ENCODE measurements at regions not wholly inside any gene's neighbourhood (a gene's known extent, or its start where the extent isn't known, plus 50 kb on each side); places are given as distances from the start of the nearest gene placed in this dataset.
"Not testable (repeated sequence)": the region's sequence is repeated elsewhere in the genome, so short reads cannot be mapped to it uniquely, and the experiment has no call there.

- intact Hi-C loops (cut with DNase I, micrococcal nuclease), result no loop called here
- no peaks in the 10 kb centered on the region for H3K36me3 ChIP-seq (ENCODE audit: low read depth)
- no peak overlapping the region for H3K4me3 ChIP-seq
- no peaks in the 10 kb centered on the region for H3K4me1 ChIP-seq (ENCODE audit: low read depth)
- ATAC-seq (no peak), DNase-seq (no peak)
- no peak for TF ChIP-seq CTCF (IDR thresholded peaks at IDR 0.05)
- H3K9me3 ChIP-seq, result no peaks in the 10 kb centered on the region
Measured at GRCh38 chr14:106579084-106579483, 1052.7 kb downstream of the TMEM121 start.

- Histone ChIP-seq H3K4me1 (ENCODE audit: low read depth) (no peaks in the 10 kb centered on the region), H3K9me3 (no peaks in the 10 kb centered on the region), H3K36me3 (ENCODE audit: low read depth) (no peaks in the 10 kb centered on the region), H3K4me3 (no peak overlapping the region)
- intact Hi-C loops (cut with DNase I, micrococcal nuclease), result no loop called here
- ATAC-seq (no peak), DNase-seq (no peak)
- TF ChIP-seq CTCF (IDR thresholded peaks at IDR 0.05), result no peak
Measured at GRCh38 chr14:106585692-106586091, 1059.3 kb downstream of the TMEM121 start.

DNA sequence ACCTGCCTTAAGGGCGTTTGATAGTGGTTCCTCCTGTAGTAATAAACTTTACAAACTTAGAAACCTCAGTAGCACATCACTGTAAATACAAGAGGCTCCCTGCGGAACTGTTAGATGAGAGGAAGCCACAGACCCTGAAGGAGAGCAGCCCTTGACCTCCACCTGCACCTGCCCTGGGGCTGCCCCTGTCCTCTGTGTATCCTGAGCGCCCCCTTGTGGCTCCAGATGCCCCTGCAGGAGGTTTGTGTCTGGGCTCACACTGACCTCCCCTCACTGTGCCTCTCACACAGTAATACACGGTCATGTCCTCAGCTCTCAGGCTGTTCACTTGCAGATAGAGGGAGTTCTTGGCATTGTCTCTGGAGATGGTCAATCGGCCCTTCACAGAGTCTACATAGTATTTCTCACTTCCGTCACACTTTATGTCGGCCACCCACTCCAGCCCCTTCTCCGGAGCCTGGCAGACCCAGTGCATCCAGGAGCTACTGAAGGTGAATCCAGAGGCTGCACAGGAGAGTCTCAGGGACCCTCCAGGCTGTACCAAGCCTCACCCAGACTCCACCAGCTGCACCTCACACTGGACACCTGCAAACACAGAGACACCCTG lies 1059.8 kb downstream of the TMEM121 start:
- TF ChIP-seq CTCF (IDR thresholded peaks at IDR 0.05), result peak; percentile 45
- Histone ChIP-seq H3K4me3 (no peak overlapping the region), H3K4me1 (ENCODE audit: low read depth) (no peaks in the 10 kb centered on the region), H3K36me3 (ENCODE audit: low read depth) (no peaks in the 10 kb centered on the region), H3K9me3 (no peaks in the 10 kb centered on the region)
- intact Hi-C loops (cut with DNase I, micrococcal nuclease), result no loop called here
- DNase-seq (peak; percentile 56 to 61 (median 56)), ATAC-seq (peak; percentile 71)

- DNase-seq; H3K4me3 ChIP-seq; H3K36me3 ChIP-seq (ENCODE audit: low read depth); ATAC-seq; intact Hi-C loops (cut with DNase I, micrococcal nuclease); H3K9me3 ChIP-seq; H3K4me1 ChIP-seq (ENCODE audit: low read depth): not testable (repeated sequence)
Measured at GRCh38 chr14:106591539-106591938, 1065.2 kb downstream of the TMEM121 start.

DNA sequence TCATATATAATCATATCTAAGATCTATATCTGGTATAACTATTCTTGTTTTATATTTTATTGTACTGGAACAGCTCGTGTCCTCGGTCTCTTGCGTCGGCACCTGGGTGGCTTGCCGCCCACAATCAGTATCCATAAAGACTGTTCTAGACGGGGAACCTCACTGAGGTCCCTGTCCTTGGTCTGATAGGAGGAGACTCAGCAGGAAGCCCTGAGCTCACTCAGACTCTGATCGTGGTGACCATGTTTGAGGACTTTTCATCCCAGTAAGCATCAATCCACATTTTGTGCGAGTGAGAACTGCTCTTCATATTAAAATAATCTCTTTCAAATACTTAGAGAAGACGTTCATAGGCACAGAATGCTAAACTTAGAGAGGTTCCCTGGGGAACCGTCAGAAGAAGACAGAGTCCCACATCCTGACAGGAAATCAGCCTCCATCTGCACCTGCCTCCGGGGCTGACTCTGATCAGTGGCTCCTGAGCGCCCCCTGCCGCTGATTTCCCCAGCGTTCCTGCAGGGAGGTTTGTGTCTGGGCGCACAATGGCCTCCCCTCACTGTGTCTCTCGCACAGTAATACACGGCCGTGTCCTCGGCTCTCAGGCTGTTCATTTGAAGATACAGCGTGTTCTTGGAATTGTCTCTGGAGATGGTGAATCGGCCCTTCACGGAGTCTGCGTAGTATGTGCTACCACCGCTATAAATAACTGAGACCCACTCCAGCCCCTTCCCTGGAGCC lies 1065.9 kb downstream of the TMEM121 start:
- ATAC-seq; H3K4me1 ChIP-seq (ENCODE audit: low read depth); H3K36me3 ChIP-seq (ENCODE audit: low read depth); H3K4me3 ChIP-seq; intact Hi-C loops (cut with DNase I, micrococcal nuclease); H3K9me3 ChIP-seq: not testable (repeated sequence)
- peak in 1 of 3 donors; percentile 67 for DNase-seq

DNA sequence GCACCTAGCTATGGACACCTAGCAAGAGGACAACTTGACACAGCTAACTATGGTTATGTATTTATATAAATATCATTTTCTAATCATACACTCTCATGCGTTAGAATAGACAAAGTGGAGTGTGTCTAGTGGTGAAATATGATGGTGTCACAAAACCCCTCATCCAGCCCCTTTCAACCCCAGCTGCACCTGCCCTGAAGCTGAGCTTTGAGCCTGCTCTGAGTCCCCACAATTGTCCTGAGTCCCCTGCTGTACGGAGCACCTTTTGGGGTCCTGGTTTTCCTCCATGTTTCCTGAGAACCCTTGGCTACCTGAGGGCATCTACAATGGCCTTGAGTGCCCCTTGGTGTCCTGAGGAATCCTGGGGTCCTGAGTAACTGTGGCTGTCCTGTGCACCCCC lies 1072.8 kb downstream of the TMEM121 start:
- no peak for ATAC-seq
- no peak for DNase-seq
- Histone ChIP-seq H3K36me3 (ENCODE audit: low read depth) (no peaks in the 10 kb centered on the region), H3K4me1 (ENCODE audit: low read depth) (no peaks in the 10 kb centered on the region), H3K4me3 (no peak overlapping the region), H3K9me3 (no peaks in the 10 kb centered on the region)
- intact Hi-C loops (cut with DNase I, micrococcal nuclease), result no loop called here
- TF ChIP-seq CTCF (IDR thresholded peaks at IDR 0.05), result no peak

All from mucosa of descending colon (tissue), 3 donors.